ENCODE measurements at regions not wholly inside any gene's neighbourhood (a gene's known extent, or its start where the extent isn't known, plus 50 kb on each side); places are given as distances from the start of the nearest gene placed in this dataset.

DNA sequence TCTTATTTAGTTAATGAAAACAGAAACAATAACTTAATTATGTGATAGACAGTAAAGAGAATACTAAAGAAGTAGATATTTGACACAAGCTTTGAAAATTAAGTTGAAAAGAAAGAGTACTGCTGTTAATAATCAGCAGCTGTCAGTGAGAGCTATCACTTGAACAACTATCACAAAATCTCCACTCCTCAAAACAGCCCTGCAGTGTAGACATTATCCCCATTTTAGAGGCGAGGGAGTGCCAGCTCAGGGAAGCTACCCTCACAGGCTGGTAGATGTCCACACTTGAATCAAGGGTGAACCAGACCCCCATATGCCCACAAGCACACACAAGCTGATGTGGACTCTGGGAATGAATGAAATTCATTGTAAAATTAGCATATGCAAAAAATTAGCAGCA, 248.8 kb downstream of the RHOU start:
- TF ChIP-seq, protein P1, sequence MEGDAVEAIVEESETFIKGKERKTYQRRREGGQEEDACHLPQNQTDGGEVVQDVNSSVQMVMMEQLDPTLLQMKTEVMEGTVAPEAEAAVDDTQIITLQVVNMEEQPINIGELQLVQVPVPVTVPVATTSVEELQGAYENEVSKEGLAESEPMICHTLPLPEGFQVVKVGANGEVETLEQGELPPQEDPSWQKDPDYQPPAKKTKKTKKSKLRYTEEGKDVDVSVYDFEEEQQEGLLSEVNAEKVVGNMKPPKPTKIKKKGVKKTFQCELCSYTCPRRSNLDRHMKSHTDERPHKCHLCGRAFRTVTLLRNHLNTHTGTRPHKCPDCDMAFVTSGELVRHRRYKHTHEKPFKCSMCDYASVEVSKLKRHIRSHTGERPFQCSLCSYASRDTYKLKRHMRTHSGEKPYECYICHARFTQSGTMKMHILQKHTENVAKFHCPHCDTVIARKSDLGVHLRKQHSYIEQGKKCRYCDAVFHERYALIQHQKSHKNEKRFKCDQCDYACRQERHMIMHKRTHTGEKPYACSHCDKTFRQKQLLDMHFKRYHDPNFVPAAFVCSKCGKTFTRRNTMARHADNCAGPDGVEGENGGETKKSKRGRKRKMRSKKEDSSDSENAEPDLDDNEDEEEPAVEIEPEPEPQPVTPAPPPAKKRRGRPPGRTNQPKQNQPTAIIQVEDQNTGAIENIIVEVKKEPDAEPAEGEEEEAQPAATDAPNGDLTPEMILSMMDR (conservative IDR thresholded peaks at IDR 0.05; ENCODE audit: low read depth in 2 of 2): no peak
- TF ChIP-seq, protein P2, sequence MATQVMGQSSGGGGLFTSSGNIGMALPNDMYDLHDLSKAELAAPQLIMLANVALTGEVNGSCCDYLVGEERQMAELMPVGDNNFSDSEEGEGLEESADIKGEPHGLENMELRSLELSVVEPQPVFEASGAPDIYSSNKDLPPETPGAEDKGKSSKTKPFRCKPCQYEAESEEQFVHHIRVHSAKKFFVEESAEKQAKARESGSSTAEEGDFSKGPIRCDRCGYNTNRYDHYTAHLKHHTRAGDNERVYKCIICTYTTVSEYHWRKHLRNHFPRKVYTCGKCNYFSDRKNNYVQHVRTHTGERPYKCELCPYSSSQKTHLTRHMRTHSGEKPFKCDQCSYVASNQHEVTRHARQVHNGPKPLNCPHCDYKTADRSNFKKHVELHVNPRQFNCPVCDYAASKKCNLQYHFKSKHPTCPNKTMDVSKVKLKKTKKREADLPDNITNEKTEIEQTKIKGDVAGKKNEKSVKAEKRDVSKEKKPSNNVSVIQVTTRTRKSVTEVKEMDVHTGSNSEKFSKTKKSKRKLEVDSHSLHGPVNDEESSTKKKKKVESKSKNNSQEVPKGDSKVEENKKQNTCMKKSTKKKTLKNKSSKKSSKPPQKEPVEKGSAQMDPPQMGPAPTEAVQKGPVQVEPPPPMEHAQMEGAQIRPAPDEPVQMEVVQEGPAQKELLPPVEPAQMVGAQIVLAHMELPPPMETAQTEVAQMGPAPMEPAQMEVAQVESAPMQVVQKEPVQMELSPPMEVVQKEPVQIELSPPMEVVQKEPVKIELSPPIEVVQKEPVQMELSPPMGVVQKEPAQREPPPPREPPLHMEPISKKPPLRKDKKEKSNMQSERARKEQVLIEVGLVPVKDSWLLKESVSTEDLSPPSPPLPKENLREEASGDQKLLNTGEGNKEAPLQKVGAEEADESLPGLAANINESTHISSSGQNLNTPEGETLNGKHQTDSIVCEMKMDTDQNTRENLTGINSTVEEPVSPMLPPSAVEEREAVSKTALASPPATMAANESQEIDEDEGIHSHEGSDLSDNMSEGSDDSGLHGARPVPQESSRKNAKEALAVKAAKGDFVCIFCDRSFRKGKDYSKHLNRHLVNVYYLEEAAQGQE (IDR thresholded peaks at IDR 0.05; ENCODE audit: unreplicated experiment): no peak
- no peak for TF ChIP-seq EZH2phosphoT487 (IDR thresholded peaks at IDR 0.05; ENCODE audit: unreplicated experiment)

Measured in GM23338 (cell line).